Neural cell (in vitro differentiated cells): ENCODE measurements at regions not wholly inside any gene's neighbourhood (a gene's known extent, or its start where the extent isn't known, plus 50 kb on each side); places are given as distances from the start of the nearest gene placed in this dataset.

Source experiments
- H2AFZ ChIP-seq: fragments of 200-600, 300-800 bp; sonication (generic), shearing (Covaris generic); 2 replicates; pipeline ENCODE4 v1.6.0; 2014; ENCODE audit warnings: low read depth, mild to moderate bottlenecking, antibody characterized with exemption, low read length, moderate library complexity
- H3F3A ChIP-seq: fragments of 200-600 bp; shearing (Covaris generic); 2 replicates; pipeline ENCODE4 v1.6.1; 2016; ENCODE audit warnings: mild to moderate bottlenecking, moderate library complexity, mixed read lengths, antibody characterized with exemption, low read length; ENCODE audit not compliant: insufficient read depth, poor library complexity, severe bottlenecking
- H3K27ac ChIP-seq: fragments of 200-600, 300-800 bp; sonication (generic), shearing (Covaris generic); 2 replicates; pipeline ENCODE4 v1.5.1; 2014; ENCODE audit warnings: mild to moderate bottlenecking, low read length, moderate library complexity
- H3K27me3 ChIP-seq: fragments of 300-800, 200-600 bp; sonication (generic), shearing (Covaris generic); 2 replicates; pipeline ENCODE4 v1.6.0; 2014; ENCODE audit warnings: mild to moderate bottlenecking, low read depth, low read length, moderate library complexity; ENCODE audit not compliant: insufficient read depth
- H3K36me3 ChIP-seq: fragments of 300-800, 200-600 bp; sonication (generic), shearing (Covaris generic); 2 replicates; pipeline ENCODE4 v1.5.1; 2014; ENCODE audit warnings: mild to moderate bottlenecking, antibody characterized with exemption, low read length, moderate library complexity; ENCODE audit not compliant: insufficient read depth
- H3K4me2 ChIP-seq: fragments of 300-800, 200-600 bp; sonication (generic), shearing (Covaris generic); 2 replicates; pipeline ENCODE4 v1.6.0; 2014; ENCODE audit warnings: mild to moderate bottlenecking, low read length
- H3K4me3 ChIP-seq: fragments of 300-800, 200-600 bp; sonication (generic), shearing (Covaris generic); 2 replicates; pipeline ENCODE4 v1.5.1; 2014; ENCODE audit warnings: mild to moderate bottlenecking, low read length, moderate library complexity
- H3K79me2 ChIP-seq: fragments of 200-600 bp; shearing (Covaris generic); replicated peaks from 2 replicates; pipeline ENCODE4 v1.6.0; 2014; ENCODE audit warnings: mild to moderate bottlenecking, low read length, moderate library complexity; ENCODE audit not compliant: insufficient read depth
- H3K9ac ChIP-seq: fragments of 300-800, 200-600 bp; sonication (generic), shearing (Covaris generic); 2 replicates; pipeline ENCODE4 v1.6.1; 2016; ENCODE audit warnings: mild to moderate bottlenecking, low read length, mixed read lengths
- H3K9me2 ChIP-seq: fragments of 200-600 bp; shearing (Covaris generic); 2 replicates; pipeline ENCODE4 v1.6.1; 2016; ENCODE audit warnings: mild to moderate bottlenecking, low read length, mixed read lengths; ENCODE audit not compliant: insufficient read depth
- H3K9me3 ChIP-seq: fragments of 200-600, 300-800 bp; sonication (generic), shearing (Covaris generic); 2 replicates; pipeline ENCODE4 v1.6.1; 2016; ENCODE audit warnings: mild to moderate bottlenecking, mixed run types, low read length, moderate library complexity, mixed read lengths
- H4K20me1 ChIP-seq: fragments of 200-600 bp; shearing (Covaris generic); 2 replicates; pipeline ENCODE4 v1.6.1; 2016; ENCODE audit warnings: mild to moderate bottlenecking, mixed run types; ENCODE audit not compliant: insufficient read depth
- EP300 ChIP-seq: fragments of 450-650 bp; conservative IDR thresholded peaks from 2 replicates; pipeline ENCODE4 v1.6.1; 2014; ENCODE audit warnings: antibody characterized with exemption, mild to moderate bottlenecking, moderate library complexity; ENCODE audit not compliant: poor library complexity, severe bottlenecking
- EZH2 ChIP-seq: fragments of 200-600, 300-800 bp; shearing (Covaris generic), sonication (generic); IDR thresholded peaks from 2 replicates; pipeline ENCODE4 v1.6.1; 2014; ENCODE audit warnings: antibody characterized with exemption, low read length, borderline replicate concordance, mild to moderate bottlenecking; ENCODE audit not compliant: insufficient read depth, poor library complexity, severe bottlenecking
- MXI1 ChIP-seq: fragments of 450-650 bp; conservative IDR thresholded peaks from 2 replicates; pipeline ENCODE4 v1.6.1; 2014; ENCODE audit warnings: antibody characterized with exemption, mild to moderate bottlenecking; ENCODE audit not compliant: poor library complexity, severe bottlenecking
- POLR2AphosphoS5 ChIP-seq: IDR thresholded peaks from 2 replicates; pipeline ENCODE4 v1.6.1; 2012
- RAD21 ChIP-seq: fragments of 450-650 bp; conservative IDR thresholded peaks from 2 replicates; pipeline ENCODE4 v1.6.1; 2014; ENCODE audit warnings: antibody characterized with exemption, mild to moderate bottlenecking, moderate library complexity
- SMC3 ChIP-seq: fragments of 450-650 bp; conservative IDR thresholded peaks from 2 replicates; pipeline ENCODE4 v1.6.1; 2014; ENCODE audit warnings: antibody characterized with exemption, mild to moderate bottlenecking, moderate library complexity; ENCODE audit not compliant: poor library complexity
- TAF1 ChIP-seq: IDR thresholded peaks from 2 replicates; pipeline ENCODE4 v1.6.1; 2012; ENCODE audit warnings: low read depth
- TF ChIP-seq, protein P1 (sequence below): IDR thresholded peaks from 2 replicates; pipeline ENCODE4 v1.6.1; 2012; ENCODE audit warnings: borderline replicate concordance
- TF ChIP-seq, protein P2 (sequence below): fragments of 450-650 bp; IDR thresholded peaks from 2 replicates; pipeline ENCODE4 v1.5.1; 2014; ENCODE audit warnings: antibody characterized with exemption, mild to moderate bottlenecking, moderate library complexity; ENCODE audit not compliant: poor library complexity, severe bottlenecking

GRCh38 chr5:96094904-96095303, 133.3 kb upstream of the ELL2 start:
- Histone ChIP-seq H3K9me2 (no peaks in the 10 kb centered on the region), H3K9me3 (no peaks in the 10 kb centered on the region), H3K79me2 (no peaks in the 10 kb centered on the region), H3K27ac (no peak overlapping the region), H3K4me3 (no peak overlapping the region), H3K4me2 (no peak overlapping the region), H3K36me3 (no peaks in the 10 kb centered on the region), H3K9ac (no peak overlapping the region), H2AFZ (no peak overlapping the region), H3F3A (no peaks in the 10 kb centered on the region), H4K20me1 (no peaks in the 10 kb centered on the region), H3K27me3 (no peaks in the 10 kb centered on the region)
- TF ChIP-seq, protein P1, sequence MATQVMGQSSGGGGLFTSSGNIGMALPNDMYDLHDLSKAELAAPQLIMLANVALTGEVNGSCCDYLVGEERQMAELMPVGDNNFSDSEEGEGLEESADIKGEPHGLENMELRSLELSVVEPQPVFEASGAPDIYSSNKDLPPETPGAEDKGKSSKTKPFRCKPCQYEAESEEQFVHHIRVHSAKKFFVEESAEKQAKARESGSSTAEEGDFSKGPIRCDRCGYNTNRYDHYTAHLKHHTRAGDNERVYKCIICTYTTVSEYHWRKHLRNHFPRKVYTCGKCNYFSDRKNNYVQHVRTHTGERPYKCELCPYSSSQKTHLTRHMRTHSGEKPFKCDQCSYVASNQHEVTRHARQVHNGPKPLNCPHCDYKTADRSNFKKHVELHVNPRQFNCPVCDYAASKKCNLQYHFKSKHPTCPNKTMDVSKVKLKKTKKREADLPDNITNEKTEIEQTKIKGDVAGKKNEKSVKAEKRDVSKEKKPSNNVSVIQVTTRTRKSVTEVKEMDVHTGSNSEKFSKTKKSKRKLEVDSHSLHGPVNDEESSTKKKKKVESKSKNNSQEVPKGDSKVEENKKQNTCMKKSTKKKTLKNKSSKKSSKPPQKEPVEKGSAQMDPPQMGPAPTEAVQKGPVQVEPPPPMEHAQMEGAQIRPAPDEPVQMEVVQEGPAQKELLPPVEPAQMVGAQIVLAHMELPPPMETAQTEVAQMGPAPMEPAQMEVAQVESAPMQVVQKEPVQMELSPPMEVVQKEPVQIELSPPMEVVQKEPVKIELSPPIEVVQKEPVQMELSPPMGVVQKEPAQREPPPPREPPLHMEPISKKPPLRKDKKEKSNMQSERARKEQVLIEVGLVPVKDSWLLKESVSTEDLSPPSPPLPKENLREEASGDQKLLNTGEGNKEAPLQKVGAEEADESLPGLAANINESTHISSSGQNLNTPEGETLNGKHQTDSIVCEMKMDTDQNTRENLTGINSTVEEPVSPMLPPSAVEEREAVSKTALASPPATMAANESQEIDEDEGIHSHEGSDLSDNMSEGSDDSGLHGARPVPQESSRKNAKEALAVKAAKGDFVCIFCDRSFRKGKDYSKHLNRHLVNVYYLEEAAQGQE: no peak
- TF ChIP-seq SMC3: no peak
- no peak for TF ChIP-seq EP300
- TF ChIP-seq, protein P2, sequence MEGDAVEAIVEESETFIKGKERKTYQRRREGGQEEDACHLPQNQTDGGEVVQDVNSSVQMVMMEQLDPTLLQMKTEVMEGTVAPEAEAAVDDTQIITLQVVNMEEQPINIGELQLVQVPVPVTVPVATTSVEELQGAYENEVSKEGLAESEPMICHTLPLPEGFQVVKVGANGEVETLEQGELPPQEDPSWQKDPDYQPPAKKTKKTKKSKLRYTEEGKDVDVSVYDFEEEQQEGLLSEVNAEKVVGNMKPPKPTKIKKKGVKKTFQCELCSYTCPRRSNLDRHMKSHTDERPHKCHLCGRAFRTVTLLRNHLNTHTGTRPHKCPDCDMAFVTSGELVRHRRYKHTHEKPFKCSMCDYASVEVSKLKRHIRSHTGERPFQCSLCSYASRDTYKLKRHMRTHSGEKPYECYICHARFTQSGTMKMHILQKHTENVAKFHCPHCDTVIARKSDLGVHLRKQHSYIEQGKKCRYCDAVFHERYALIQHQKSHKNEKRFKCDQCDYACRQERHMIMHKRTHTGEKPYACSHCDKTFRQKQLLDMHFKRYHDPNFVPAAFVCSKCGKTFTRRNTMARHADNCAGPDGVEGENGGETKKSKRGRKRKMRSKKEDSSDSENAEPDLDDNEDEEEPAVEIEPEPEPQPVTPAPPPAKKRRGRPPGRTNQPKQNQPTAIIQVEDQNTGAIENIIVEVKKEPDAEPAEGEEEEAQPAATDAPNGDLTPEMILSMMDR: no peak
- no peak for TF ChIP-seq RAD21
- TF ChIP-seq POLR2AphosphoS5: no peak
- TF ChIP-seq TAF1: no peak
- TF ChIP-seq EZH2: no peak

GRCh38 chr5:96093890-96094381, 132.3 kb upstream of the ELL2 start:
- Histone ChIP-seq H3K36me3 (no peaks in the 10 kb centered on the region), H3K9me2 (no peaks in the 10 kb centered on the region), H3K9ac (no peak overlapping the region), H3F3A (no peaks in the 10 kb centered on the region), H3K27me3 (no peaks in the 10 kb centered on the region), H3K4me3 (no peak overlapping the region), H2AFZ (no peak overlapping the region), H3K79me2 (no peaks in the 10 kb centered on the region), H4K20me1 (no peaks in the 10 kb centered on the region), H3K27ac (no peak overlapping the region), H3K4me2 (no peak overlapping the region), H3K9me3 (no peaks in the 10 kb centered on the region)
- TF ChIP-seq, protein P1: no peak
- TF ChIP-seq MXI1 (no peak), SMC3 (no peak), TAF1 (no peak), EZH2 (no peak), EP300 (no peak), RAD21 (no peak), POLR2AphosphoS5 (no peak)
- TF ChIP-seq, protein P2: no peak
